Endothelial cell (in vitro differentiated cells): ENCODE measurements at regions not wholly inside any gene's neighbourhood (a gene's known extent, or its start where the extent isn't known, plus 50 kb on each side); places are given as distances from the start of the nearest gene placed in this dataset.

Experiments used
- DNase-seq: peaks from one replicate; pipeline ENCODE4 v3.0.0; 2021; ENCODE audit warnings: low spot score
- H3K27ac Mint-ChIP-seq: one replicate; pipeline ENCODE4 v1.8.0; 2021; ENCODE audit warnings: mixed read lengths, inconsistent platforms; ENCODE audit not compliant: unreplicated experiment
- H3K27me3 Mint-ChIP-seq: one replicate; pipeline ENCODE4 v1.8.0; 2021; ENCODE audit warnings: mild to moderate bottlenecking, moderate library complexity, mixed read lengths, inconsistent platforms; ENCODE audit not compliant: unreplicated experiment
- H3K36me3 Mint-ChIP-seq: one replicate; pipeline ENCODE4 v1.8.0; 2021; ENCODE audit warnings: mild to moderate bottlenecking, low read depth, mixed read lengths, inconsistent platforms; ENCODE audit not compliant: unreplicated experiment
- H3K4me1 Mint-ChIP-seq: one replicate; pipeline ENCODE4 v1.8.0; 2021; ENCODE audit warnings: mild to moderate bottlenecking, mixed read lengths, inconsistent platforms; ENCODE audit not compliant: unreplicated experiment
- H3K4me3 Mint-ChIP-seq: one replicate; pipeline ENCODE4 v1.8.0; 2021; ENCODE audit warnings: mild to moderate bottlenecking, mixed read lengths, inconsistent platforms; ENCODE audit not compliant: unreplicated experiment
- H3K9me3 Mint-ChIP-seq: one replicate; pipeline ENCODE4 v1.8.0; 2021; ENCODE audit warnings: mixed read lengths, inconsistent platforms; ENCODE audit not compliant: unreplicated experiment
- TF ChIP-seq, protein P1 (sequence below): fragments of 200-600 bp; sonication (generic); IDR thresholded peaks from one replicate; pipeline ENCODE4 v1.5.0; 2021; ENCODE audit warnings: antibody characterized with exemption; ENCODE audit not compliant: unreplicated experiment

DNA sequence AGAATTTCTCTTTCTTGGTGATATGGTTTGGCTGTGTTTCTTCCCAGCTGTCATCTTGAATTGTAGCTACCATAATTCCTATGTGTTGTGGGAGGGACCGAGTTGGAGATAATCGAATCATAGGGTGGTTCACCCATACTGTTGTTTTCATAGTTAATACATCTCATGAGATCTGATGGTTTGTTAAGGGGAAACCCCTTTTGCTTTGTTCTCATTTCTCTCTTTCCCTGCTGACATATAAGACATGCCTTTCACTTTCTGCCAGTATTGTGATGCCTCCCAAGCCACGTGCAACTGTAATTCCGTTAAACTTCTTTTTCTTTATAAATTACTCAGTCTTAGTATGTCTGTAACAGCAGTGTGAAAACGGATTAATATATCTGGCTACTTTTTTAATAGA is 179.0 kb downstream of the VCY1B start:
- H3K4me3 Mint-ChIP-seq = no peak overlapping the region
- H3K4me1 Mint-ChIP-seq = no peaks in the 10 kb centered on the region
- no peaks in the 10 kb centered on the region for H3K36me3 Mint-ChIP-seq
- H3K9me3 Mint-ChIP-seq = no peaks in the 10 kb centered on the region
- TF ChIP-seq, protein P1, sequence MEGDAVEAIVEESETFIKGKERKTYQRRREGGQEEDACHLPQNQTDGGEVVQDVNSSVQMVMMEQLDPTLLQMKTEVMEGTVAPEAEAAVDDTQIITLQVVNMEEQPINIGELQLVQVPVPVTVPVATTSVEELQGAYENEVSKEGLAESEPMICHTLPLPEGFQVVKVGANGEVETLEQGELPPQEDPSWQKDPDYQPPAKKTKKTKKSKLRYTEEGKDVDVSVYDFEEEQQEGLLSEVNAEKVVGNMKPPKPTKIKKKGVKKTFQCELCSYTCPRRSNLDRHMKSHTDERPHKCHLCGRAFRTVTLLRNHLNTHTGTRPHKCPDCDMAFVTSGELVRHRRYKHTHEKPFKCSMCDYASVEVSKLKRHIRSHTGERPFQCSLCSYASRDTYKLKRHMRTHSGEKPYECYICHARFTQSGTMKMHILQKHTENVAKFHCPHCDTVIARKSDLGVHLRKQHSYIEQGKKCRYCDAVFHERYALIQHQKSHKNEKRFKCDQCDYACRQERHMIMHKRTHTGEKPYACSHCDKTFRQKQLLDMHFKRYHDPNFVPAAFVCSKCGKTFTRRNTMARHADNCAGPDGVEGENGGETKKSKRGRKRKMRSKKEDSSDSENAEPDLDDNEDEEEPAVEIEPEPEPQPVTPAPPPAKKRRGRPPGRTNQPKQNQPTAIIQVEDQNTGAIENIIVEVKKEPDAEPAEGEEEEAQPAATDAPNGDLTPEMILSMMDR = no peak
- H3K27me3 Mint-ChIP-seq = no peaks in the 10 kb centered on the region
- H3K27ac Mint-ChIP-seq = no peak overlapping the region
- DNase-seq = no peak

DNA sequence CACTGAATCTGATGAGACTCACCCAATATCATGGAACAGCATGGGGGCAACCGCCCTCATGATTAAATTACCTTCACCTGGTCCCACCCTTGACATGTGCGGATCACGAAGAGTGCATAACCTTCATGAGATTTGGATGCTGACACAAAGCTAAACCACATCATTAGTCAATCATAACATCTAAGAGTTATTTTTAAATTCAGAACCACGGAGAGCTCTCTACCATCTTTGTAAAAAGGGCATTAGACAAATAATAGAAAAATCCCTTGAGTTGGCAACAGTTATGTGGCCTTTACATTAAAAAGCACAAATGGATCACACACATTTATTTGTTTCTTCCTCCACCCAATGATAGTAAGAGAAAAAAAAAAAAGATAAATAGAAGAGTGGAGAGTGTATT is 182.2 kb downstream of the VCY1B start:
- H3K27me3 Mint-ChIP-seq = peaks cover 2% of the 10 kb centered on the region
- no peaks in the 10 kb centered on the region for H3K4me1 Mint-ChIP-seq
- no peaks in the 10 kb centered on the region for H3K9me3 Mint-ChIP-seq
- TF ChIP-seq, protein P1 = no peak
- no peak for DNase-seq
- H3K36me3 Mint-ChIP-seq = no peaks in the 10 kb centered on the region
- no peak overlapping the region for H3K4me3 Mint-ChIP-seq
- H3K27ac Mint-ChIP-seq = no peak overlapping the region

DNA sequence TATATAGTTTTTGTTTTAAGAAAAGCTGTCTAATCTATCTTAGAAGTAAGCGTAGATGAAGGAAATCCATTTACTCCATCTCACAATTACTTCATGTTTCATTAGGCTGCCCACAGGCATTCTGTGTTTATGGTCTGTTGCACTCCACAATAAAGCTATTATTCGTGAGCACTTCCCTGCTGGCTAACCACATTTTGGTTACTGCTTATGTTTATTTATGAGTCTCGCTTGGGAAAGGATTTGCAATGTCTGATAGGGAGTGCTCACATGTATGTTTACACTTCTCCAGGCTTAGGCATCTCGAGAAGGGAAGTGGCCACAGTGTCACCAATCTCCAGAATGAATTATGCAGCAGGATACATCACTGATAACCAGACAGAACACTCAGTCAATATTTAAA is 190.9 kb downstream of the VCY1B start:
- Mint-ChIP-seq H3K27me3 (peaks cover 1% of the 10 kb centered on the region), H3K36me3 (no peaks in the 10 kb centered on the region), H3K4me1 (no peaks in the 10 kb centered on the region), H3K4me3 (no peak overlapping the region), H3K27ac (no peak overlapping the region), H3K9me3 (no peaks in the 10 kb centered on the region)
- no peak for DNase-seq
- TF ChIP-seq, protein P1 = no peak

DNA sequence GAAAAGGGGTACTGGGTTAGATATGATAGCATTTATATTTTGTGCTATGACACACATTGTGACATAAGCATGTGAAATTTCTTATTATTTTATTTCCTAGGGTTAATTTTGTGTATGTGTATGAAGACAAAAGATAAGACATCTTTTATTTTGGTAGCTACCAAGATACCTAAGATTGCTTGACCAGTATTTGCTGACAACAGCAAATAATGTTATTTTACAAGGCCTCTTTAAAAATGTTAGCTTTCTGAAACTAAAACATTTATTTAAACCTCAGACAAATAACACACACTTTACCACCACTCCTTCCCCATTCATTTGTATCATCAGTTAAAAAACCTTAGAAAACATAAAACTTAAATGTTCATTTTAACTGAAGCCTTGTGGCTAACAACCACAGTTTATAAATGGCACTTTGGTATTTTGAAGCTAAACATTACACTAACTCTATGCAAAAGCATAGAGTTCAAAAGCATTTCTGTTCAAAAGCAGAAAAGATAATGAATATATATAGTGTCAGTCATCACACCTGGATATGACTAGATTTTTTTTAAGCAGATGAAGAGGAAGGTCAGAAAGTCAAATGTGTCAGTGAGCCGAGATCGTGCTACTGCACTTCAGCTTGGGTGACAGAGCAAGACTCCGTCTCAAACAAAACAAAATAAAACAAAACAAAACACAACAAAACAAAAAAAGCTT is 193.0 kb downstream of the VCY1B start:
- TF ChIP-seq, protein P1 = no peak
- Mint-ChIP-seq H3K4me1 (no peaks in the 10 kb centered on the region), H3K27ac (no peak overlapping the region), H3K9me3 (no peaks in the 10 kb centered on the region), H3K4me3 (no peak overlapping the region), H3K36me3 (no peaks in the 10 kb centered on the region), H3K27me3 (peaks cover 1% of the 10 kb centered on the region)
- no peak for DNase-seq

DNA sequence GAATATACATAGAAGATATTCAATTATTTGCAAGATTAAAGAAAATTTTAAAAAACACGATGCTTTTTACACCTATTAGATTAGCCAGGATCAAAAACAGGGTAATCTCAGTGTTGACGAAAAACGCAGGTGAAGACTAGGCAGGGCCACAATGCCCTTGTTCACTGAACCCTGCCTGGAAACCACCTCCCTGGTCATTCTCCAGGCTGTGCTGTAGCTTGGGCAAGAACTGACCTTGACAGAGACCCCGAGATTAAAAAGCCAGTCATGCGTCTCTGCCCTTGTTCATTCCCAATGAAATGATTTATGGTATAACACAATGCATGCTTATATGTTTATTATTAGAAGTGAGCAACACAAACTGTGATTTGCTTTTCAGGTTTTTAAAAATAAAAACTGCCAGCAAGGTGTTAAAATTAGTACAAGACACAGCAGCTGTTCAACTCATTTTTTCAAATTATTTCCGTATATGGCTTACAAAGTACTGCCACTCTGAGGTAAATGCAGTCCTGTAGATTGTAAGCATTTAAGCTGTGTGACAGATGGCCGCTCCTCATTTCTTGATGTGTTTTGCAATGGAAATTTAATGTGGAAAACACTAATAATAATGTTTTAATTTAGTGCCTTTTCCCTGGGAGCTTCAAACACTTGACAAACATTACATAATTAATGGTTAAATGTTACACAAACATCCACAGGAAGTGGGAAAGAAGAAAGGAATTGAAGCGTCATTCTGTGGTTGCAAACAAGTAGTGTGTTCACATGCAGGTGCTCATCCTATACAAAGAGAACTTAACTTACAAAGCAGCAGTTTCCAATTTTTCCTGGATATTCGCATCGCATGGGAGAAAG is 200.2 kb downstream of the VCY1B start:
- DNase-seq = no peak
- no peak overlapping the region for H3K4me3 Mint-ChIP-seq
- H3K27me3 Mint-ChIP-seq = peaks cover 2% of the 10 kb centered on the region

More for the DNA sequence above, 200.2 kb downstream of the VCY1B start:
- no peaks in the 10 kb centered on the region for H3K9me3 Mint-ChIP-seq
- TF ChIP-seq, protein P1 = no peak
- peaks cover 3% of the 10 kb centered on the region for H3K4me1 Mint-ChIP-seq
- no peak overlapping the region for H3K27ac Mint-ChIP-seq
- no peaks in the 10 kb centered on the region for H3K36me3 Mint-ChIP-seq
